Activated CD4-positive, alpha-beta T cell treated with anti-CD3 and anti-CD28 coated beads for 36 hours (primary cell): ENCODE measurements at regions not wholly inside any gene's neighbourhood (a gene's known extent, or its start where the extent isn't known, plus 50 kb on each side); places are given as distances from the start of the nearest gene placed in this dataset.

Experiments used
- ATAC-seq: fragments of 200-7000 bp; cut with Tn5 transposase; one replicate; pipeline ENCODE4 v1.10.0; 2021; ENCODE audit warnings: mild to moderate bottlenecking, moderate library complexity
- CTCF ChIA-PET: fragments of 350-600 bp; sonication (Branson Sonifier 250); formaldehyde crosslinking; loops from one replicate; lab custom pipeline; 2021; ENCODE audit warnings: antibody characterized with exemption; lab: Charles Lee
- POLR2A ChIA-PET: fragments of 350-600 bp; sonication (Branson Sonifier 250); formaldehyde crosslinking; loops from one replicate; lab custom pipeline; 2021; ENCODE audit warnings: antibody characterized with exemption, inconsistent platforms; lab: Charles Lee
- DNase-seq: peaks from one replicate; pipeline ENCODE4 v3.0.0-alpha.2; 2020
- H3K27ac Mint-ChIP-seq: one replicate; pipeline ENCODE4 v1.8.0; 2021; ENCODE audit warnings: mixed read lengths
- H3K27me3 Mint-ChIP-seq: one replicate; pipeline ENCODE4 v1.8.0; 2021; ENCODE audit warnings: mixed read lengths
- H3K36me3 Mint-ChIP-seq: one replicate; pipeline ENCODE4 v1.8.0; 2021; ENCODE audit warnings: low read depth, mixed read lengths
- H3K4me1 Mint-ChIP-seq: one replicate; pipeline ENCODE4 v1.8.0; 2021; ENCODE audit warnings: mixed read lengths
- H3K4me3 Mint-ChIP-seq: one replicate; pipeline ENCODE4 v1.8.0; 2021; ENCODE audit warnings: mild to moderate bottlenecking, moderate library complexity, mixed read lengths
- H3K9me3 Mint-ChIP-seq: one replicate; pipeline ENCODE4 v1.8.0; 2021; ENCODE audit warnings: low read depth, mixed read lengths
- intact Hi-C, 2 experiments: fragments of 100-400 bp; cut with DNase I in 1 of 2; cut with micrococcal nuclease in 1 of 2; formaldehyde crosslinking; loops; one replicate each; pipeline versions ENCODE4 v1.14.2 to v1.15.1; 2022 to 2024; cut with DNase I, micrococcal nuclease

DNA sequence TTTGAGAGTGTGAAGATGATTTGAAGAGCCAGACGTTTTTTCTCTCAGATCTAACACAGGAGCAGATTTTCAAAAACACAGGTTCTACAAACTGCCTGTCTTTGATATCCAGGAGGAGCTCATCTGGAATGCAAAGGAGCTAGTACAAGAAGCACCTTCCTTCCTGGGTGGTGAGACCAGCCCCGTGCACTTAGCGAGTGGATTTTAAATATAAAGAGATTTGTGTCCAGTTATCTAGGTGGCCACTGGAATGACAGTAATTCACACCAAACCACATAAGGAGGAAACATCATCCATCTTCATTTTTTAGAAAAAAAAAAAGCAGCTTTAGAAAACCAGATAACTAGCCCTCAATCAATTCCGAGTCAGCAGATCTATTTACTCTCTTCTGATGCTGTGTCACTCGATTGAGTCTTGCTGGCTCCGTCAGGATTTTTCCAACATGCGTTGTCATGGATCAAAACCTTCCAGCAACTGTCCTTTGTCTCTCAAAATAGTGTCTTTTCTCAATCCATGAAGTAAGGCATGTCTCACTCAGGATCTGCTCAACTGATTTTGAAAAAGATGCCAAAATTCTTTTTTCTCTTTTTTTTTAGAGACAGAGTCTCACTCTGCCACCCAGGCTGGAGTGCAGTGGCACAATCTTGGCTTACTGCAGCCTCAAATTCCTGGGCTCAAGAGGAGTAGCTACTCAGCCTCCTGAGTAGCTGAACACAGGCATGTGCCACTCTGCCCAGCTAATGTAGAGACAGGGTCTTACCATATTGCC, 451.2 kb upstream of the PSMD7 start:
- Mint-ChIP-seq H3K4me1 (no peaks in the 10 kb centered on the region), H3K9me3 (no peaks in the 10 kb centered on the region)

DNA sequence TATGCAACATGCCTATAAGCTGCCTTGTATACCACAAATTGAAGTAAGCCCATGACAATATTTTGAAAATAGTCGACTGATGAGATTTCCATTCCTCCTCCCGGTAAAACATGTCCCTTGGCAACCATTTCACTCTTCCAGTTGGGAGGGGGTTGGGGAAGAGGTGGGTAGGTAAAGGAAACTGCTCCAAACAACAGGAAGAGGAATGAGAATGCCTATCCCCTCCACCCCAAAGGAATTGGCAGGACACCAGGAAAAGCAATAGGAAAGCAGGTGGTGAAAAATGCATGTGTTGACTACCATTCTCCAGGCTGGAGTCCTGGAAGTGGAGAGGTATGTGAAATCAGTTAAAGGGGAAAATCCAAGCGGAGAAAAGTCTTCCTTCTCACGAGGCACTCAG, 455.9 kb upstream of the PSMD7 start:
- H3K27ac Mint-ChIP-seq: no peak overlapping the region
- H3K9me3 Mint-ChIP-seq: no peaks in the 10 kb centered on the region
- H3K4me1 Mint-ChIP-seq: no peaks in the 10 kb centered on the region
- H3K4me3 Mint-ChIP-seq: no peak overlapping the region
- DNase-seq: no peak
- ChIA-PET POLR2A (no interaction called here), CTCF (no interaction called here)
- intact Hi-C loops: no loop called here
- no peaks in the 10 kb centered on the region for H3K36me3 Mint-ChIP-seq
- peaks cover 3% of the 10 kb centered on the region for H3K27me3 Mint-ChIP-seq
- ATAC-seq: no peak

More for the DNA sequence above, 451.2 kb upstream of the PSMD7 start:
- Mint-ChIP-seq H3K27ac (no peak overlapping the region), H3K36me3 (no peaks in the 10 kb centered on the region), H3K4me3 (no peak overlapping the region), H3K27me3 (no peaks in the 10 kb centered on the region)
- ATAC-seq: no peak
- no peak for DNase-seq
- CTCF ChIA-PET: interaction anchor here (0.6 kb wide), 1 partner anchor 435 kb away, joined by 3 read pairs; no protein-coding TSS in a partner anchor
- intact Hi-C loops: no loop called here
- POLR2A ChIA-PET: no interaction called here

DNA sequence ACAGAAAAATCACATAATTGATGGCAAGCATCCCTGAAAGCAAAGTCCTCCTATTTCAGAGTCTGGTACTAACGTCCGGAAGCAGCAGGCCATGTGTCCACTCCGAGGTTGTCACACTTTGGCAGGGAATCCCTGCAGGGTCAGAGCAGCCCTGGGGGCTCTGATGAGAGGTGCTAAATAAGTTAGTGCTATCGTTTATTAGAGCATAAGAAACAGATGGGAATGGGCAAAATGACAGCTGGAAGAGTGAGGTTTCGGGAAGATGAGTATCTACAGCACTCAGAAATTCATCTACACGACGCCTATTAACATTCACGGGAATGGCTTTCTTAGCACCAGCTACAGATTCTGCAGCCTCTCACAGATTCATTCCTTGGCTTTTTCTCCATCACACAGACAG, 465.4 kb upstream of the PSMD7 start:
- no peaks in the 10 kb centered on the region for H3K36me3 Mint-ChIP-seq
- H3K4me1 Mint-ChIP-seq: no peaks in the 10 kb centered on the region
- ChIA-PET CTCF (no interaction called here), POLR2A (no interaction called here)
- no peak overlapping the region for H3K4me3 Mint-ChIP-seq
- H3K27ac Mint-ChIP-seq: no peak overlapping the region
- intact Hi-C loops: no loop called here
- H3K27me3 Mint-ChIP-seq: no peaks in the 10 kb centered on the region
- DNase-seq (no peak), ATAC-seq (no peak)
- H3K9me3 Mint-ChIP-seq: peaks cover 3% of the 10 kb centered on the region

DNA sequence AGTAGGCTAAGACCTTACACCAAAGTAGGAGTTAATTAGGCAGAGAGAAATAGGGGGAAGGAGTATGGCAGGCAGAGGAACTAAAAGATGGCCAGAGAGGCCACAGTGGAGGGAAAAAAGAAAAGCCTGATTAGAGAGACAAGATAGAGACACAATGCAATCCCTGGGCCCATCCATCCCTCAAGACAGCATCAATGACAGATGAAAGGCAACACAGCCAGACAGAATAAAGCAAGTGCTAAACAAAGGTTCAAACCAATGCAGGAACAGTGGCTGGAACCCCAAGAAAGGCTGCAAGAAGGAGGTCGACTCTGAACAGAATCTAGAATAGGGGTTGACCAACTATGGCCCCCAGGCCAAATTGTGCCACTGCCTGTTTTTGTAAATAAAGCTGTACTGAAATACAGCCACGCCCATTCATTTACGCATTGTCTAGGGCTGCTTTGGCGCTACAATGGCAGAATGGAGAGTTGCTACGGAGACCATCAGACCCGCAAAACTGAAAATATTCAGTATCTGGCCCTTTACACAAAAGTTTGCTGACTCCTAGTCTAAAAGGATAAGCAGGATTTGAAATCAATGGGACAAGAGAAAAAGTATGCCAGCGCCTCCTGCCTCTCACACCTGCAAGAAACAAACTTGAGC, 473.3 kb upstream of the PSMD7 start:
- ChIA-PET CTCF (no interaction called here), POLR2A (no interaction called here)
- no peaks in the 10 kb centered on the region for H3K36me3 Mint-ChIP-seq
- intact Hi-C loops: no loop called here
- no peak for ATAC-seq
- no peak overlapping the region for H3K27ac Mint-ChIP-seq
- no peak overlapping the region for H3K4me3 Mint-ChIP-seq
- peaks cover 2% of the 10 kb centered on the region for H3K27me3 Mint-ChIP-seq
- no peaks in the 10 kb centered on the region for H3K9me3 Mint-ChIP-seq
- H3K4me1 Mint-ChIP-seq: no peaks in the 10 kb centered on the region
- DNase-seq: no peak

DNA sequence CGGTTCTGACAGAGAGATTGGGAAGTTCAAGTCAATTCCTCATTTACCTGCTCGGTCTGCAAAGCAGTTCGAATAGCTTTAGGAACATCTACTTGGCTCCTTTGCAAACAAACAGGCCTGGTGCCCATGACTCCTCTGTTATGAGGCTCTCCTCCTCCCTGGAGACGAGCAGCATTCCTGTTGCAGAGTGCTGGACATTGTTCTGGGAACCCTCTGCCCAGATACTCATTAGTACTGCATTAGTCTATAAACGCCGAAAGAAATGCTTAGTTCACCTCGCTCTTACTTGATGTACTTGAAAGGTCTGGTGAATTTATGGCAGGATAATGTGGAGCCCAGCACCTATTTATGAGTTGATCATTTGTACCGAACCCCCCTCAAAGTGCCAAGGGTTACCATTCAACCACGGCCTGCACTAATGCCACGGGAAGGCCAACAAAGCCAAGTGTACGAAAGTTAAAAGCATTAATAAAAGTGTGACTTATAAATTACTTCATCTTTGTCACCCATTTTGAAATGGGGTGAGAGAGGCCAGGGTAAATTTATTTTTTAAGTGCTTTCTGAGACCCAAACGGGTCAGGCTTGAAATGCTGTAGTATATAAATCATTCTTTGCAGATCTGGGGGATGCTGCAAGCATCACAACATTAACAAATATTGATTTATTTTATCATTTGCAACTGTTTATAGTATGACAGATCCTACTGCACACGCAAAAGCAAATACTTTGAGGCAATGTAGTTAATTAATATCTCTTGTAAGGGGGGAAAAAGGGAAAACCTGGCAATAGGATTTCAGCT, 478.9 kb upstream of the PSMD7 start:
- ATAC-seq (no peak), DNase-seq (no peak)
- CTCF ChIA-PET: no interaction called here
- Mint-ChIP-seq H3K36me3 (no peaks in the 10 kb centered on the region), H3K9me3 (no peaks in the 10 kb centered on the region), H3K27ac (no peak overlapping the region), H3K4me3 (no peak overlapping the region), H3K27me3 (peaks cover 2% of the 10 kb centered on the region), H3K4me1 (no peaks in the 10 kb centered on the region)
- intact Hi-C loops: no loop called here
- POLR2A ChIA-PET: no interaction called here

DNA sequence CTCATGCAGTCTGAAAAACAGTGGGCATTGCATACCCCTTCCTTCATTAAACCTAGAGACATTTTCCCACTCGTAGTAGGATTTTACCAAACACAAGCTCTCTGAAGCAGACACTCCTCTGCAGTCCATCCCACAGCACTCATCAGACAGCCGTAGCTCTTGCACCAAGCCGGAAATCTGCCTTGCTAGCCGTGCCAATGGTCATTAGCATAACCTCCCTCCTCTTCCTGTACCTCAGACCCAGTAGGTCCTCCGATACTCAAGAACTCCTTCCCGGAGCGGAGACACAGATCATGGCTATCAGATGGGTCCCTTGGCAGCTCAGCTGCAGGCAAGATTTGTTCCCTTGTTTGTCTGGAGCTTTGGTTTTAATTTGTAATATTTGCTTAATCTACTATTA, 483.1 kb upstream of the PSMD7 start:
- intact Hi-C loops: no loop called here
- Mint-ChIP-seq H3K4me1 (no peaks in the 10 kb centered on the region), H3K27ac (no peak overlapping the region), H3K27me3 (peaks cover 2% of the 10 kb centered on the region), H3K4me3 (no peak overlapping the region), H3K36me3 (no peaks in the 10 kb centered on the region), H3K9me3 (no peaks in the 10 kb centered on the region)
- POLR2A ChIA-PET: no interaction called here
- ATAC-seq: no peak
- no peak for DNase-seq
- CTCF ChIA-PET: no interaction called here

DNA sequence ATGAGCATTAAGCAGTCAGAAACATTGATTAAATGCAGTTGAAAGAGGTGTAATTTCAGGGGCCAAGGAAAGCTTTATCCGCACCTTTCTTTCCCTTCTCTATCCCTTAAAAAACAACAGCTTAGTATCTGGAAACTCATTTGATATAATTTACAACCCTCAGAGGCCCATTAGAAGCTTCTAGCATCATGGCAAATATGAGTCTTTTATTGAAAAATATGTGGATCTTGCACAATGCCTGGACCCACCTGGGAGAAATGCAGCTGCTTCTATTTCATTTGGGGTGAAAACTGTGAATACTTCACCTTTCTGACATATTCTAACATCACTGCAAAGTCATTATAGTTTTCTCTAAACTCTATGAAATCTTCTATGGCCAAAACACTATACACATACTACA, 492.2 kb upstream of the PSMD7 start:
- no peak for DNase-seq
- H3K4me1 Mint-ChIP-seq: no peaks in the 10 kb centered on the region
- no peak overlapping the region for H3K27ac Mint-ChIP-seq
- no peaks in the 10 kb centered on the region for H3K36me3 Mint-ChIP-seq
- no peak overlapping the region for H3K4me3 Mint-ChIP-seq
- ATAC-seq: no peak
- no peaks in the 10 kb centered on the region for H3K27me3 Mint-ChIP-seq
- ChIA-PET POLR2A (no interaction called here), CTCF (no interaction called here)
- no peaks in the 10 kb centered on the region for H3K9me3 Mint-ChIP-seq
- intact Hi-C loops: no loop called here

DNA sequence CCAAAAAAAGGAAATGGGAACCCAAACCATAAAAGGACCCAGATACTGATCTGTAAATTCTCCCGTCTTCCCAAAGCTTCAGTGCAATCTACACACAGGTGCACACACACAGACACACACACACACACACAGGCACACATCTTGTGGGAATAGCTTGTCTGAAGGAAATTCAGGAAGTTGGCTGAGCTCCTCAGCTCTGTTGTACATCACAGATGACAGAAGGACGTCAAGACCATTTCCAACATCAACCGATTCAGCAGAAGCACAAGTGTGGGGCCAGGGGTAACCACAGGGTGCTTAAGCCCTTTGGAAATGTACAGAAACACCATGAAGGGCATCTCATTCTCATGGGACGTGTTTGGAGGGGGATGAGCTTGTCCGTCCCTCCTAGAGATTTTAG, 498.1 kb upstream of the PSMD7 start:
- no peak overlapping the region for H3K27ac Mint-ChIP-seq
- CTCF ChIA-PET: no interaction called here
- ATAC-seq: no peak
- H3K9me3 Mint-ChIP-seq: no peaks in the 10 kb centered on the region
- H3K4me3 Mint-ChIP-seq: no peak overlapping the region
- intact Hi-C loops: no loop called here
- no peaks in the 10 kb centered on the region for H3K4me1 Mint-ChIP-seq
- no peak for DNase-seq
- no peaks in the 10 kb centered on the region for H3K27me3 Mint-ChIP-seq
- H3K36me3 Mint-ChIP-seq: no peaks in the 10 kb centered on the region
- POLR2A ChIA-PET: no interaction called here

DNA sequence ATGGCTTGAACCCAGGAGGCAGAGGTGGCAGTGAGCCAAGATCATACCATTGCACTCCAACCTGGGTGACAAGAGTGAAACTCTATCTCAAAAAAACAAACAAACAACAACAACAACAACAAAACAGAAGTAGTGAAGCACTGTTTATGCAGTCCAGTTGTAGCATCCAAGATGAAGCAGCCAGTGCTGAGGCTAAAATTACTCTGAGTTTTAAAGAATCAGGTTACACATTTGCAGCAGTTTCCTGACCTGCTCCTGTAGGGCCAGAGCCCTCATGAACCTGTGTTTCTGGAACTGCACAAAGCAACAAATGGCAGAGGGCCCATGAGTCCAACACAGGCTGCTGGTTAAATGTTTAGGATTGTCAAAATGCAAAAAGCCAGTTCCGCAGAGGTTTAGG, 499.5 kb upstream of the PSMD7 start:
- ATAC-seq: no peak

DNA sequence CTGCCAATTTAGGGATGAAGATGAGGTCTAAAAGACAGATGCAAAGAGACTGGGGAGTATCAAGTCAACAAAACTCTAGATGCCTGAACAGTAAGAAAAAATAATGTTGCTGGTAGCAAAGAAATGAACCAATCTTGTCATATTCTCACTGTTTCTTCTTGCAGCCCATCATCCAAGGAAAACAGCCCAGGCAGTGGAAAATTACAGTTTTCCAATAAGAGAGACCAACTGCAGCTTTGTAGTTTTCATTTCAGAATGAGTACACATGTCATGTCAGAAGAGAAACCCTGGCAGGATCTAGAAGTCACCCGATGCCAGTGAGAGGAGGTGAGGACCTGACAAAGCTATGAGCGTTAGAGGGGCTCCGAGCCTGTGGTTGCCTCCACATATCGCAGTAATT, 500.4 kb upstream of the PSMD7 start:
- no peaks in the 10 kb centered on the region for H3K4me1 Mint-ChIP-seq
- ATAC-seq: no peak
- H3K4me3 Mint-ChIP-seq: no peak overlapping the region
- no peaks in the 10 kb centered on the region for H3K27me3 Mint-ChIP-seq
- intact Hi-C loops: no loop called here
- CTCF ChIA-PET: interaction anchor here (0.6 kb wide), 1 partner anchor 14 kb away, joined by 5 read pairs; no protein-coding TSS in a partner anchor
- POLR2A ChIA-PET: no interaction called here
- no peak overlapping the region for H3K27ac Mint-ChIP-seq
- no peaks in the 10 kb centered on the region for H3K36me3 Mint-ChIP-seq
- DNase-seq: no peak
- H3K9me3 Mint-ChIP-seq: no peaks in the 10 kb centered on the region

More for the DNA sequence above, 499.5 kb upstream of the PSMD7 start:
- Mint-ChIP-seq H3K27me3 (no peaks in the 10 kb centered on the region), H3K4me3 (no peak overlapping the region), H3K36me3 (no peaks in the 10 kb centered on the region), H3K27ac (no peak overlapping the region), H3K4me1 (no peaks in the 10 kb centered on the region), H3K9me3 (no peaks in the 10 kb centered on the region)
- CTCF ChIA-PET: interaction anchor here (0.6 kb wide), 1 partner anchor 1277 kb away, joined by 5 read pairs; no protein-coding TSS in a partner anchor
- no peak for DNase-seq
- POLR2A ChIA-PET: no interaction called here
- intact Hi-C loops: no loop called here

DNA sequence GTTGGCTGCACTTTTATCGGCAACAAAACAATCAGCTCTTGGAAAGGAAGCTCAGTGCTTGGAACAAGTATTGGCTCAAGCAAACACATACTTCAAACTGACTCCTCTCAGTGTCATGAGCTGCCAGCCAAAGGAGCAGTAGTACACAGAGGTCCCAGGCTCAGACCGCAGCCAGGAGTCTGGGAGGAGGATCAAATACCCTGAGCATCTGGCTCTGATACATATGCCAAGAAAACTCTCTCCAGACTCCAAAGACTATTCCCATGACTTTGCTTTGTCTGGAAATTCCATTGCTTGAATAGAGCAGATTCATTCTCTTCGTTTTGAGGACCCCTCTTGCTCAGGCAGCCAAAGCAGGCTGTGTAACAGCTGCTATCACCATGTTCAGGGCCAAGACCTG, 501.6 kb upstream of the PSMD7 start:
- H3K36me3 Mint-ChIP-seq: no peaks in the 10 kb centered on the region
- ChIA-PET CTCF (no interaction called here), POLR2A (no interaction called here)
- DNase-seq (no peak), ATAC-seq (no peak)
- H3K27ac Mint-ChIP-seq: no peak overlapping the region
- no peaks in the 10 kb centered on the region for H3K4me1 Mint-ChIP-seq
- no peak overlapping the region for H3K4me3 Mint-ChIP-seq
- H3K9me3 Mint-ChIP-seq: no peaks in the 10 kb centered on the region
- no peaks in the 10 kb centered on the region for H3K27me3 Mint-ChIP-seq
- intact Hi-C loops: no loop called here
